Cerebellar cortex (tissue), 1 donor: ENCODE measurements at regions not wholly inside any gene's neighbourhood (a gene's known extent, or its start where the extent isn't known, plus 50 kb on each side); places are given as distances from the start of the nearest gene placed in this dataset.

Source experiments
- DNase-seq: peaks from one replicate; pipeline ENCODE4 v3.0.0-alpha.2; 2015; ENCODE audit warnings: low spot score

GRCh38 chr11:116557282-116557681, 215.5 kb downstream of the BUD13 start:
- DNase-seq, result no peak

- DNase-seq, result no peak
These were observed 216.3 kb downstream of the BUD13 start for GRCh38 chr11:116556483-116556882.

DNA sequence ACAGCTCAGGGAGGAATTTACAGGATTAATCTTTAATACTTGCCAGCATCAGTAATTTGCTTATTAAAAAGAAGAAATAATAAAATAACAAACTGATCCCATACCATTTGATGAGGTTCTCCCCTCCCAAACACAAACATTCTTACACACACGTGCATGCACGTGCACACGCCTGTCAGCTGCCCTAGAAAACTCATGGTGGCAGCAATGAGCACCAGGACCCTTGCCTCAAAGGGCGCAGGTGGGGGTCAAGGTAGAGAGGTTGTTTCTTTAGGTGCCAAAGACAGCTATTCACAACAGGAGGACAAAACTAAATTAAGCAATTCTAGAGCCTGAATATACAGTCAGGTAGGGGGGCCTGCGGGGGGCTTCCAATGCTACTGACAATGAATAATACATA, 219.3 kb downstream of the BUD13 start:
- DNase-seq, result no peak

DNA sequence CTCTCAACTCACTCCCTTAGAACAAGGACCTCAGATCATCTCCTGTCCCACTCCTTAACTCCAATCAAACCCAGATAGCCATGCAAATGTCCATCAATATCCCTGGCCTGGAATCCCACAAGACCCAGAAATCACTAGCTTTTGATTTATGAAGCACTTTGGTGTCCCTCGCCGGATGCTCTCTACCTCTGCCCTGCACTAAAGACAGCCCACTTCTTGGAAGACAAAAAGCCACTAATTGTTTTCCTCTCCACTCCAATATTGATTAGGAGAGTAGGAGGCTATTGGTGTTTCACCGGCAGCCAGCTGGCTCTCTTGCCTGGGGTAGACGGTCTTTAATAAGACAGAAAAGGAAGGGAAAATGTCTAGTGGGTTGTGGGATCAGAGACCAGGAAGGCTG, 221.2 kb downstream of the BUD13 start:
- DNase-seq, result no peak

GRCh38 chr11:116548256-116548655, 224.5 kb downstream of the BUD13 start:
- DNase-seq, result no peak

DNA sequence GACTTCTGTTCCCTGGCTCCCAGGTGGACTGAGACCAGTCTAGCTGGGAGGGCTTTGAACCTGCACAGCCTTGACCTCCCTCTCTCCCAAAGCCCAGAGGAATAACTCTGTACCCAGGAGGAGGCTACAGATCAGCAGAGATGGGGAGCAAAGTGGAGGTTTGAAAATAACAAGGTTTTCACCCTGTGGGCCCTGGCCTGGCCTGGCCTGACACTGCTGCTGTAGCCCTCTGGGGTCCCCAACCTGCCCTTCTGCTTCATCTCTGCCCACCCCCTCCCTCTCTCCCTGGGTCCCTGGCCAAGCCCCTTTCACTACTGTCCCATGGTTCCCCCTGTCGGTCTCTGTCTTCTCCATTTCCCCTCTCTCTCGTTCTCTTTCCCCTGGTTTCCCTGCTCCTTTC, 225.2 kb downstream of the BUD13 start:
- DNase-seq, result no peak

DNA sequence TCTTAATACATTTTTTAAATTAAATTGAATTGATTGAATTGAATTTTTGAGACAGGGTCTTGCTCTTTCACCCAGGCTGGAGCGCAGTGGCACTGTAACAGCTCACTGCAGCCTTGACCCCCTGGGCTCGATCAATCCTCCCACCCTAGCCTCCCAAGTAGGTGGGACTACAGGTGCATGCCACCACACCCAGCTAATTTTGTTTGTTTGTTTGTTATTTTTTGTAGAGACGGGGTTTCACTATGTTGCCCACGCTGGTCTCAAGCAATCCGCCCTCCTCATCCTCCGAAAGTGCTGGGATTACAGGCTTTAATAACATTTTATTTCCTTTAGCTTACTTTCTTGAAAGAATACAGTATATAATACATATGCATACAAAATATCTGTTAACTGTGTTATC, 226.9 kb downstream of the BUD13 start:
- DNase-seq, result no peak

DNA sequence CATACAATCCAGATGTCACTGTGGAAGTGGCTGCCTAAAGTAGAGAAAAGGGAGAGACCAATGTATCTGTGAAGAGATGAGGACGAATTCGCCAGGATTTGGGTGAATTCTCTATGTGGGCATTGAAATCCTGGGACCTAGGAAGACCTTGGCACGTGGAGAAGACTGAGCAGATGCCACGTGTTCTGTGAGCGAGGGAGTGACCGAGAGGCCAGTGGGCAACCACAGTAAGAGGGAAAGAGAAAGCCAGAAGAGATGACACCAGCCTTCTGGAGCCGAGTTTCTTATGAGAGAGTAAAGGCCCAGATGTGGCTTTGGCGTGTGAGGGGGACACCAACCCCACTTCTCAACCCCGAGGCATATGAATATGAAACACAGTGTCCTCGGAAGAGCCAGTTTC, 228.1 kb downstream of the BUD13 start:
- DNase-seq, result no peak

- DNase-seq, result no peak
These were observed 228.8 kb downstream of the BUD13 start for GRCh38 chr11:116543911-116544475.

DNA sequence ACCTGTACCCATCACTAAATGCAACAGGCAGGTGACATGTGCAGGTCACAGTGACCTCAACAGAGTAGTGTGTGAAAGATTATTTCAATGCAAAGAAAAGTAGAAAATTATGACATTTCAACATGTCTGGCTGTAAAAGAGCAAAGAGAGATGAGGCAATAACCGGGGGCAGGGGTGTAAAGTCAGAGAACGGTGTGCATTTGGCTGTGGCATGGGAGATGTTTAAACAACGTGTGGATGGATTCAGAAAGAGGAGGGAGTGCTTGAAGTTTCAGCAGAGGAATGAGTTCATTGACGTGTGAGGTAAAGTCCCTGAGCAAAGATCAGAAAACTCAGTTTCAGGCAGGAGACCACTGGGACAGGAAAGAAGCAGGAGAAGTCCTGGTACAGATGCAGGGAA, 229.7 kb downstream of the BUD13 start:
- DNase-seq, result no peak

- DNase-seq, result no peak
These were observed 230.4 kb downstream of the BUD13 start for GRCh38 chr11:116542406-116542805.

GRCh38 chr11:116541460-116541859, 231.3 kb downstream of the BUD13 start:
- DNase-seq, result no peak

DNA sequence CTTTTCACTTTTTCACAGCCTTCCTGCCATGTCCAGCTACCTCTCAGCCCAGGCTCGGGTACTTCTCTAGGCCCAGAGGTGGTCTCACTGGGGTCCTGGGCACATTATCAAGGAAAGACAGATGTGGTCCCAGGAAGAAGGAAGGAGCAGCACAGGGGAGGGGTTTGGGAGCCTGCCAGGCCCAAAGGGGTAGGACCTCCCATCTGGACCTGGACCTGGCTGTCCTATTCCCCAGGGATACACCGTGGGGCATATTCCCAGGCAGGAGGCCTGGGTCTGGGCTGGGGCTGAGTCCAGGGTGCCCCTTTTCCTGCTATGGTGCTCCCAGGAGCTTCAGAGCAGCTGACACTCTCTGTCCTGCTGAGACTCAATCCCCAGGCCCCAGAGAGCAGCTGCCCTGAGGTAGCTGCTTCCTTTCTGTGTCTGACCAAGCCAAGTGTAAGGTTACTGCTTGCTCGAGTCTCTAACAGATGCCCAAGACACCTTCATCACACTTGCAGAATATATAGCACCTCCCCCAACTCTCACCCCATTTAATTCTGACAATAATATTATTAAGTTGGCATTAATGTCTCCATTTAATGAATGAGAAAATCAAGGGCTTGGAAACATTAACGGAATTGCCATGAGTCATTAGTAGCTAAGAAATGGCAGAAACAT, 232.0 kb downstream of the BUD13 start:
- DNase-seq, result no peak

GRCh38 chr11:116539836-116540418, 232.9 kb downstream of the BUD13 start:
- DNase-seq, result no peak

GRCh38 chr11:116539211-116539610, 233.6 kb downstream of the BUD13 start:
- DNase-seq, result no peak

DNA sequence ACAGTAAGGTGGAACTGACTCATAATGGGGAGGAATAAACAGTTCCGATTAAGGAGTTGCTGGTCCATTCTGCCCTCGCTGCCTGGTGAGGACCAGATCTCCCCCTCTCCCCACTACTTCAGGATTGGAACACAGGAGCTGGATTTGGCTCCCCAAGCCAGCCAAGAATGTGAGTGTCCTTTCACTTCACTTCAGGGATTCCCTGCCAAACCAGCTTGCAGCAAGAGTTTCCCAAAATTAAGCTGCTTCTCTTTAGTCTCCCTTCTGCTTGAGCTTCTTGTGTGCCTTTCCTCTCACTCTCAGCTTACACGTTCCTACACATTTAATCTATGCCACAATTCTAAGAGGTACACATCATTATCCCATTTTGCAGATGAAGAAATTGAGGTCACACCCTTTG, 234.1 kb downstream of the BUD13 start:
- DNase-seq, result no peak

DNA sequence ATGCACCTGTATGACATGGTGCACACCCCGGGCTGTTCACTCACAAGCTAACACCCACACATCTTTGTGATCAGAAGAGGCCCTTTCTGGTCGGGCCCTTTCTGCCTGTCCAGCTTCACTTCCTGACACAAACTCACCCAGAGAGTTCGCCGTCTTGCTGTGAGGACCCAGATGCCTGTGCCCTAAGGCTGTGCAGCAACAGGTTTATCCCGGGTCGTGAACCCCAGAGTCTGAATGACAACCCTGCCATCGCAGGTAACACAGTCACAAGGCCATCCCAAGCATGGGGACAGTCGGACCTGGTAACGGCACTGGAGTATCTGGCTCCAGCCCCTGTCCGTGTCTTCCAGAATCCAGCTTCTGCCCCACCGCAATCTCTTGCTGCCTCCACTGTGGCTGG, 235.1 kb downstream of the BUD13 start:
- DNase-seq, result no peak

GRCh38 chr11:116537121-116537520, 235.7 kb downstream of the BUD13 start:
- no peak for DNase-seq

GRCh38 chr11:116536416-116536815, 236.4 kb downstream of the BUD13 start:
- DNase-seq, result no peak

GRCh38 chr11:116535994-116536393, 236.8 kb downstream of the BUD13 start:
- DNase-seq, result peak; percentile 11

DNA sequence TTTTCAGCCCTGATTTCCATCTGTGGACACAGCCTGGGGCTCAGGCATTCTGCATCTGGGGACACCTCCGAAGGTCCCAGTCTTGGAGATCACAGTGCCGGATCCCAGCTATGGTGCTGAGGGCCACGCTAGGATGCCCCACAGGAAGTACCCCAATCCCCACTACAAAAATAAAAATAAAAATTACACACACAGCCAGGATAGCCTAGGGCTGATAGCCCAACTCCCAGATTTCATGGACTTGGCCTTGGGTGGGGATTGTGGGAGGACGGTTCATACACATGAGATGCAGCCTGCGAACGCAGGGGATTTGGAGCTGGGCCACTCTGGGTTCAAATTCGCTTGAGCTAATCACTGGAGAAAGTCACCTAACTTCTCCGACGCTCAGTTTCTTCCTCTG, 237.7 kb downstream of the BUD13 start:
- DNase-seq, result no peak

GRCh38 chr11:116534270-116534975, 238.4 kb downstream of the BUD13 start:
- DNase-seq, result no peak

DNA sequence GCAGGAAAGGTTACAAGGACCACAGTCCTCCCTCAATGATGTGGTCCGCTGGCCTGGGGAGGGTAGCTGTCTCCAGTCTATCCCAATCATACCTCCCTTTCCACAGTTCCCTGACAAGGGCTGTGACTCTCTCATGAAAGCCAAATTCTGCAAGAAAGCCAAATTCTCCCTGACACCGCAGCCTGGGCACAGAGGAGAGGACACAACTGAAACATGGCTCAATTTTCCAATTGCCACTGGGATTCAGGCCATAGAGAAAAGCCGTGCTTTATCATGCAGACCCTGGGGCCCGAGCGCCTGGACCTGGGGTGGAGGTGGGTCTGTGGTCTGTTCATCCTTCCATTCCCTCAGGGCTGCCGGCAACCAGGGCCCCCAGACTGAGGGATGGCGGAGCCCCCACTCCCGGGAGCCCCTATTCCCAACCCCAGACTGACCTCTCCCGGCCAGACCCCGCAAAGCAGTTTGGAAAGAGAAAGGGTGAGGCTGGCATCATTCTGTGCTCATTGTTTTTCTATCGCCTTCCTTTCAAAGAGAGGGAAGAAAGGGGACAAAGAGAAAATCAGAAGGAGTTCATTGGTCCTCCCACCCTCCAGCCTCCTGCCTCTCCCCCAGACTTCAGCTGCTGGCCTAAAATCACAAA, 239.5 kb downstream of the BUD13 start:
- DNase-seq, result no peak
